Keratinocyte (primary cell): ENCODE measurements at regions not wholly inside any gene's neighbourhood (a gene's known extent, or its start where the extent isn't known, plus 50 kb on each side); places are given as distances from the start of the nearest gene placed in this dataset.

Experiments used
- DNase-seq: peaks from one replicate; pipeline ENCODE4 v3.0.0-alpha.2; 2011; ENCODE audit warnings: low read depth, missing footprints, low spot score
- FAIRE-seq: peaks from 2 replicates; lab custom pipeline; 2011; peaks lifted over from hg19 to GRCh38; lab: Jason Lieb, UNC
- H2AFZ ChIP-seq: 2 replicates; pipeline ENCODE4 v1.6.0; 2012; ENCODE audit warnings: low read length, control low read depth, inconsistent platforms; ENCODE audit not compliant: control insufficient read depth
- H3K27ac ChIP-seq: 2 replicates; pipeline ENCODE4 v1.5.1; 2011; ENCODE audit warnings: low read length; ENCODE audit not compliant: control insufficient read depth, insufficient read depth
- H3K27me3 ChIP-seq: 3 replicates; pipeline ENCODE4 v1.6.0; 2011; ENCODE audit warnings: low read length; ENCODE audit not compliant: control insufficient read depth, insufficient read depth; ENCODE audit errors: extremely low read depth
- H3K36me3 ChIP-seq, 2 experiments: 2 replicates in 1 of 2; 3 replicates in 1 of 2; pipeline ENCODE4 v1.5.1; 2011; ENCODE audit warnings: low read length in 2 of 2, mild to moderate bottlenecking in 1 of 2; ENCODE audit not compliant: control insufficient read depth in 2 of 2, insufficient read depth in 2 of 2; ENCODE audit errors: extremely low read depth in 1 of 2
- H3K4me1 ChIP-seq: 3 replicates; pipeline ENCODE4 v1.5.1; 2011; ENCODE audit warnings: low read length; ENCODE audit not compliant: control insufficient read depth, insufficient read depth; ENCODE audit errors: extremely low read depth
- H3K4me2 ChIP-seq: 3 replicates; pipeline ENCODE4 v1.6.0; 2011; ENCODE audit warnings: low read depth, low read length; ENCODE audit not compliant: control insufficient read depth, insufficient read depth; ENCODE audit errors: extremely low read depth
- H3K4me3 ChIP-seq, 3 experiments: fragments of 200-600 bp in 1 of 3; sonication (generic) in 1 of 3; 2 replicates in 2 of 3; 3 replicates in 1 of 3; pipeline ENCODE4 v1.5.1; 2011 to 2016; ENCODE audit warnings: low read length in 3 of 3, mild to moderate bottlenecking in 3 of 3, control low read depth in 2 of 3, inconsistent platforms in 1 of 3, low read depth in 1 of 3, mixed read lengths in 1 of 3, mixed run types in 1 of 3, moderate library complexity in 1 of 3; ENCODE audit not compliant: control insufficient read depth in 2 of 3, insufficient read depth in 2 of 3; ENCODE audit errors: extremely low read depth in 1 of 3
- H3K79me2 ChIP-seq: 2 replicates; pipeline ENCODE4 v1.6.0; 2012; ENCODE audit warnings: low read length; ENCODE audit not compliant: control insufficient read depth, insufficient read depth
- H3K9ac ChIP-seq: 3 replicates; pipeline ENCODE4 v1.6.0; 2011; ENCODE audit warnings: low read length; ENCODE audit not compliant: control insufficient read depth, insufficient read depth; ENCODE audit errors: extremely low read depth
- H3K9me1 ChIP-seq: 3 replicates; pipeline ENCODE4 v1.6.0; 2011; ENCODE audit warnings: low read length; ENCODE audit not compliant: control insufficient read depth, insufficient read depth; ENCODE audit errors: extremely low read depth
- H3K9me3 ChIP-seq: 2 replicates; pipeline ENCODE4 v1.5.1; 2012; ENCODE audit warnings: low read depth, low read length; ENCODE audit not compliant: control insufficient read depth
- H4K20me1 ChIP-seq: 3 replicates; pipeline ENCODE4 v1.6.0; 2011; ENCODE audit warnings: low read length; ENCODE audit not compliant: control insufficient read depth, insufficient read depth; ENCODE audit errors: extremely low read depth
- EZH2 ChIP-seq: IDR thresholded peaks from one replicate; pipeline ENCODE4 v1.6.1; 2012; ENCODE audit warnings: inconsistent platforms, mild to moderate bottlenecking, low read length, moderate library complexity
- dilution Hi-C: fragments of 300-500 bp; cut with MboI; formaldehyde crosslinking; loops from one replicate; pipeline ENCODE4 v1.7.0; 2020; ENCODE audit warnings: low sequenced_read_pairs; ENCODE audit not compliant: extremely low pct_ligation_motif_present
- TF ChIP-seq, protein P1 (sequence below), 3 experiments: IDR thresholded peaks in 1 of 3; conservative IDR thresholded peaks in 1 of 3; optimal IDR thresholded peaks in 1 of 3; 2 replicates in 2 of 3; 3 replicates in 1 of 3; pipeline versions ENCODE3 to v1.5.1; 2011; ENCODE audit warnings: low read length in 3 of 3, mild to moderate bottlenecking in 3 of 3, moderate library complexity in 2 of 3, control low read depth in 1 of 3, inconsistent platforms in 1 of 3; ENCODE audit not compliant: insufficient read depth in 2 of 3; ENCODE audit errors: extremely low read depth in 1 of 3

DNA sequence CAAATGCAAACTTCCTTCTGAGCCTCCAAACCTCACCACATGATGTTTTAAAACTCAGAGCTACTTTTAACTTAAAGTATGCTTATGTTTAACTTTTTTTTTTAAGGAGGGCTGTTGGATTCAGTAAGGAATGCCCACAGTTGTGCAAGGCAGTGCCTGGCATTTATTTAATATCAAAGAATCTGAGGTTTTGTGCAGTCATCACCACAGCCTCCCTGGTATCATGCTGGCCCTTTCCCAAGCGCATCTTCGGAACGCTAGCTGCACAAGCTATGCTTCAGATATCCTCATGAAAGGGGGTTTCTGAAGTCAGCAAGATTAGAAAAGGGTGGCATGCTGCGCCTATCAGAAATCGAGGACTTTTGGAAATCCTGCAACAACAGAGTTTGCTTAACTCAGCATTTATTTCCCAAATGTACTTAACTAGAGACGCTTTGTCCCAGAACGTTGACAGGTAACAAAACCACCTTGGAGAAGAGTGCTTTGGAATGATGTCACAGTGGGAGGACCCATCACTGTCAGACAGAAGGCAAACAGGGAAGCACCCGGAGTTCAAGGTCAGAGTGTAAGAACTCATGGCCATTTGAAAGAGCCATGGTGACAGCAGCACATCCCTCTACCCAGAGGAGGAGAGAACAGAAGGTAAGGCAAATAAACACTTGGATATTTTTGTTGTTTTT is 120.2 kb upstream of the IGF1R start:
- Histone ChIP-seq H4K20me1 (no peaks in the 10 kb centered on the region), H3K9ac (no peak overlapping the region), H3K27me3 (peaks cover 5% of the 10 kb centered on the region), H3K36me3 (no peaks in the 10 kb centered on the region), H3K79me2 (no peaks in the 10 kb centered on the region), H3K4me1 (no peaks in the 10 kb centered on the region), H3K9me3 (no peaks in the 10 kb centered on the region), H2AFZ (no peak overlapping the region), H3K4me3 (no peak overlapping the region), H3K4me2 (no peak overlapping the region), H3K27ac (no peak overlapping the region), H3K9me1 (no peaks in the 10 kb centered on the region)
- FAIRE-seq (no peak), DNase-seq (no peak)
- no peak for TF ChIP-seq EZH2
- dilution Hi-C loops = no loop called here

DNA sequence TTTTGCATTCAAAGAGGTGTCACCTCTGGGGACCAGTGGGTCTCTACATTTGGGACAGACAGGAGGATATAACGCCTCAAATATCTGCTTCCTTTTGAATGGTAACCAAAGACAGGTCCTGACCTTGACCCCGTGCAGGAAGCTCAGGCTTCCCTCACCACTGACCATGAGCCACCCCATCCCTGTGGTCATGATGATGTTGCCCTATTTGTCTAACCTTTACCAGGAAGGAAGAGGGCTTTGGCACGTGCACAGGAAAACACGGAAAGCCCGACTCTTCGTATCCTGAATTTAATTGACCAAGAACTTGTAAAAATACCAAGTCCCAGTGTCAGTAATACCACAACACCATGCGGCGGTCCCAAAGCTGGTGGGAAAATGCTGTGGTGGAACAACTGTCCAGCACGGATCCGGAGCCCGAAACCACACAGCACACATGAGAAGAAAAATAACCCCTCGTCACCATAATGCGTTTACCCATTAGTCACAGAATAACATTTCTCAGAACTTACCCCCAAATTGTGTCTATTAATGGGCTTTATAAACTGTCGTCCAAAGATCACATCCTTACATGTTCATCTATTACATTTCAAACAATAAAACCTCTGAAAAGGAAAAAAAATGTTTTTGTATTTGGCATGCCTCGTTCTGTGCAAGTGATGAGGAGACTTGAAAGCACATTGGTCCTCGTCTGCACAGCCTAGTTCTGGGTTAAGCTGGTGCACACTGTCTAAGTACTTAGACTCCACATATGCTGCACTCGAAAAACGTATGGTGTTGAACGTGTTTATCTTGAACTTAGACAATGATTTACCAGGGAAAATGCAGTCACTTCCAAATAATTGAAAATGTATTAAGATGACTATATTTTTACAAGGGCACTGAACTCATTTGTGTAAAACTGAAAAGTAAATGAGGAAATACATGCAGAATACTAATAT is 118.9 kb upstream of the IGF1R start:
- Histone ChIP-seq H2AFZ (no peak overlapping the region), H3K27me3 (peaks cover 5% of the 10 kb centered on the region), H3K9me1 (no peaks in the 10 kb centered on the region), H3K27ac (no peak overlapping the region), H3K79me2 (no peaks in the 10 kb centered on the region), H3K4me3 (no peak overlapping the region), H4K20me1 (no peaks in the 10 kb centered on the region), H3K9me3 (no peaks in the 10 kb centered on the region), H3K4me2 (no peak overlapping the region), H3K4me1 (no peaks in the 10 kb centered on the region), H3K9ac (no peak overlapping the region), H3K36me3 (no peaks in the 10 kb centered on the region)
- FAIRE-seq = no peak
- dilution Hi-C loops = no loop called here
- TF ChIP-seq EZH2 = no peak
- TF ChIP-seq, protein P1, sequence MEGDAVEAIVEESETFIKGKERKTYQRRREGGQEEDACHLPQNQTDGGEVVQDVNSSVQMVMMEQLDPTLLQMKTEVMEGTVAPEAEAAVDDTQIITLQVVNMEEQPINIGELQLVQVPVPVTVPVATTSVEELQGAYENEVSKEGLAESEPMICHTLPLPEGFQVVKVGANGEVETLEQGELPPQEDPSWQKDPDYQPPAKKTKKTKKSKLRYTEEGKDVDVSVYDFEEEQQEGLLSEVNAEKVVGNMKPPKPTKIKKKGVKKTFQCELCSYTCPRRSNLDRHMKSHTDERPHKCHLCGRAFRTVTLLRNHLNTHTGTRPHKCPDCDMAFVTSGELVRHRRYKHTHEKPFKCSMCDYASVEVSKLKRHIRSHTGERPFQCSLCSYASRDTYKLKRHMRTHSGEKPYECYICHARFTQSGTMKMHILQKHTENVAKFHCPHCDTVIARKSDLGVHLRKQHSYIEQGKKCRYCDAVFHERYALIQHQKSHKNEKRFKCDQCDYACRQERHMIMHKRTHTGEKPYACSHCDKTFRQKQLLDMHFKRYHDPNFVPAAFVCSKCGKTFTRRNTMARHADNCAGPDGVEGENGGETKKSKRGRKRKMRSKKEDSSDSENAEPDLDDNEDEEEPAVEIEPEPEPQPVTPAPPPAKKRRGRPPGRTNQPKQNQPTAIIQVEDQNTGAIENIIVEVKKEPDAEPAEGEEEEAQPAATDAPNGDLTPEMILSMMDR (optimal IDR thresholded peaks at IDR 0.05 in 1 of 3, IDR thresholded peaks at IDR 0.05 in 1 of 3, conservative IDR thresholded peaks at IDR 0.05 in 1 of 3; ENCODE audit: extremely low read depth in 1 of 3, insufficient read depth in 2 of 3, low read length in 3 of 3) = no peak
- no peak for DNase-seq
